GM12878 (cell line): ENCODE measurements at regions not wholly inside any gene's neighbourhood (a gene's known extent, or its start where the extent isn't known, plus 50 kb on each side); places are given as distances from the start of the nearest gene placed in this dataset.
A peak's percentile ranks its signal among the peaks of the same experiment; 100 is the strongest.

Experiments
- ATAC-seq: fragments of 200-7000 bp; cut with Tn5 transposase; 3 replicates; pipeline ENCODE4 v1.9.1; 2020; ENCODE audit warnings: mild to moderate bottlenecking, moderate library complexity
- BruUV-seq: library from RNA; stranded (reverse); fragments of 400-500 nt; replicated peaks from 2 replicates; lab custom pipeline; 2021; lab: Mats Ljungman, UMichigan
- CTCF ChIA-PET: fragments of 300-600 bp; sonication (Branson Sonifier 250); formaldehyde crosslinking; extraction: SDS; loops from one replicate; lab custom pipeline; 2021; ENCODE audit warnings: inconsistent platforms; lab: Yijun Ruan, JAX
- POLR2A ChIA-PET: fragments of 350-600 bp; formaldehyde crosslinking; extraction: SDS; loops from one replicate; lab custom pipeline; 2021; ENCODE audit warnings: inconsistent platforms; lab: Charles Lee
- RAD21 ChIA-PET: fragments of 300-600 bp; sonication (Branson Sonifier 250); formaldehyde crosslinking; loops from one replicate; lab custom pipeline; 2023; ENCODE audit warnings: antibody characterized with exemption; ENCODE audit not compliant: unreplicated experiment; lab: Charles Lee
- SMC1A ChIA-PET: fragments of 300-600 bp; sonication (Branson Sonifier 250); formaldehyde crosslinking; loops from one replicate; lab custom pipeline; 2023; ENCODE audit not compliant: unreplicated experiment, uncharacterized antibody; lab: Charles Lee
- DNase-seq: peaks from one replicate; pipeline ENCODE4 v3.0.0-alpha.2; 2011; ENCODE audit warnings: low read depth, low spot score
- FAIRE-seq: peaks from 3 replicates; lab custom pipeline; 2011; peaks lifted over from hg19 to GRCh38; lab: Jason Lieb, UNC
- H2AFZ ChIP-seq: 2 replicates; pipeline ENCODE4 v1.6.0; 2011; ENCODE audit warnings: low read depth, low read length, control low read depth; ENCODE audit not compliant: control insufficient read depth
- H3K27ac ChIP-seq: 2 replicates; pipeline ENCODE4 v1.5.1; 2011; ENCODE audit warnings: control low read depth; ENCODE audit not compliant: control insufficient read depth, insufficient read depth
- H3K27me3 ChIP-seq, 2 experiments: replicated peaks in 1 of 2; 2 replicates each; pipeline versions ENCODE4 v1.6.0 to v1.6.1; 2011; ENCODE audit warnings: low read length in 1 of 2; ENCODE audit not compliant: control insufficient read depth in 2 of 2, insufficient read depth in 2 of 2
- H3K36me3 ChIP-seq, 2 experiments: 2 replicates each; pipeline ENCODE4 v1.5.1; 2011; ENCODE audit warnings: low read length in 1 of 2; ENCODE audit not compliant: control insufficient read depth in 2 of 2, insufficient read depth in 2 of 2
- H3K4me1 ChIP-seq: 2 replicates; pipeline ENCODE4 v1.6.1; 2011; ENCODE audit warnings: mild to moderate bottlenecking, low read length, moderate library complexity, mixed read lengths; ENCODE audit not compliant: control insufficient read depth, insufficient read depth
- H3K4me2 ChIP-seq: 2 replicates; pipeline ENCODE4 v1.6.0; 2011; ENCODE audit warnings: control low read depth; ENCODE audit not compliant: control insufficient read depth, insufficient read depth
- H3K4me3 ChIP-seq: fragments of 200-600 bp; sonication (generic); 2 replicates; pipeline ENCODE4 v1.5.1; 2016
- H3K79me2 ChIP-seq: 2 replicates; pipeline ENCODE4 v1.6.0; 2011; ENCODE audit warnings: low read length; ENCODE audit not compliant: control insufficient read depth, insufficient read depth
- H3K9ac ChIP-seq: 2 replicates; pipeline ENCODE4 v1.8.0; 2011; ENCODE audit warnings: low read length, control low read depth, mixed read lengths; ENCODE audit not compliant: control insufficient read depth, insufficient read depth
- H3K9me3 ChIP-seq: replicated peaks from 3 replicates; pipeline ENCODE4 v1.5.1; 2011; ENCODE audit warnings: mild to moderate bottlenecking, low read length; ENCODE audit not compliant: control insufficient read depth, insufficient read depth
- H4K20me1 ChIP-seq: 2 replicates; pipeline ENCODE4 v1.6.0; 2011; ENCODE audit not compliant: control insufficient read depth, insufficient read depth
- BHLHE40 ChIP-seq, 2 experiments: fragments of 450-650 bp in 1 of 2; IDR thresholded peaks; 2 replicates each; pipeline ENCODE4 v1.6.1; 2011 to 2017; ENCODE audit warnings: low read depth in 2 of 2, borderline replicate concordance in 1 of 2, improper control_type of control experiment in 1 of 2, low read length in 1 of 2, mild to moderate bottlenecking in 1 of 2
- BMI1 ChIP-seq: fragments of 450-650 bp; IDR thresholded peaks from 2 replicates; pipeline ENCODE4 v1.6.1; 2016; ENCODE audit warnings: mild to moderate bottlenecking, moderate library complexity, borderline replicate concordance
- GATAD2B ChIP-seq: fragments of 450-650 bp; conservative IDR thresholded peaks from 2 replicates; pipeline ENCODE4 v1.6.1; 2017; ENCODE audit warnings: low read depth, mild to moderate bottlenecking, moderate library complexity
- KAT2A ChIP-seq: conservative IDR thresholded peaks from 2 replicates; pipeline ENCODE4 v1.6.1; 2011; ENCODE audit warnings: low read depth, low read length; ENCODE audit not compliant: control insufficient read depth
- POLR2AphosphoS2 ChIP-seq: IDR thresholded peaks from 2 replicates; pipeline ENCODE4 v1.6.1; 2011; ENCODE audit warnings: low read depth, mild to moderate bottlenecking, low read length, improper control_type of control experiment, moderate library complexity
- POLR2AphosphoS5 ChIP-seq: IDR thresholded peaks from 2 replicates; pipeline ENCODE4 v1.6.1; 2011; ENCODE audit warnings: mild to moderate bottlenecking, low read length, inconsistent platforms
- RAD21 ChIP-seq: IDR thresholded peaks from 2 replicates; pipeline ENCODE4 v1.6.1; 2011; ENCODE audit warnings: mild to moderate bottlenecking, low read depth, low read length, moderate library complexity; ENCODE audit not compliant: insufficient read depth
- TCF12 ChIP-seq: IDR thresholded peaks from 2 replicates; pipeline ENCODE4 v1.6.1; 2011; ENCODE audit warnings: low read depth, mild to moderate bottlenecking, low read length
- WGBS: methylation state at CpG from one replicate; pipeline ENCODE4 v1.1.6; 2016; ENCODE audit warnings: low lambda C conversion rate; ENCODE audit not compliant: insufficient replicate concordance, insufficient coverage; ENCODE audit errors: missing lambda C conversion rate; 5-methylcytosine and 5-hydroxymethylcytosine counted together
- in situ Hi-C: fragments of 300-500 bp; cut with MboI; formaldehyde crosslinking; loops from 9 replicates; pipeline ENCODE4 v1.14.3; 2018; ENCODE audit warnings: mixed read lengths
- intact Hi-C: fragments of 100-400 bp; cut with micrococcal nuclease; formaldehyde crosslinking; loops from one replicate; pipeline ENCODE4 v1.14.2; 2022; ENCODE audit not compliant: unreplicated experiment
- TF ChIP-seq, protein P1 (sequence below): fragments of 450-650 bp; IDR thresholded peaks from 2 replicates; pipeline ENCODE4 v1.6.1; 2016; ENCODE audit warnings: mild to moderate bottlenecking
- TF ChIP-seq, protein P2 (sequence below): fragments of 450-650 bp; IDR thresholded peaks from 2 replicates; pipeline ENCODE4 v1.6.1; 2017; ENCODE audit warnings: mild to moderate bottlenecking

DNA sequence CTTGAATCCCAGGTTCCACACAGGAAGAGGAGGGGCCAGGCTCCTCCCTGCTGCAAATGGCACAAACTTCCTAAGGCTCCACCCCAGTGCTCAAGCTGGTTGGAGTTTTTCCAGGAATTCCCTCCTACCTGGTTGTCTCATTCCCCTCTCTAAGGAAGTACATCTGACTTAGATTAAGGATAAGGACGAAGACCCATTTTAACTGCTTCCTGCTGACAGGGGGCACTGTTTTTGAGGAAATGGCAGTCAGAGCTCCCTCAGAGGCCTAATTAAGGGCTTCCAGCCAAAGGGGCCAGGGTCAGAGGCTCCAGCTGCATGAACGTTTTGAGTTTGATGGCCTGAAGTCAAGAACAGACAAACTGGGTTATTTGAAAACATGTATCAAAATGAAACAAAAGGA, 1084.7 kb downstream of the SLC6A15 start:
- in situ Hi-C loops (loop anchor here (5.0 to 10.0 kb wide), 3 partner anchors 677 to 1303 kb away; partner anchors contain the start of gene TMTC2), intact Hi-C loops (no loop called here)
- H3K9me3 ChIP-seq = no peaks in the 10 kb centered on the region
- FAIRE-seq = no peak
- 0 out of 2 replicates have a peak, but pooled peaks have one; percentile 3 for TF ChIP-seq RAD21
- TF ChIP-seq, protein P1, sequence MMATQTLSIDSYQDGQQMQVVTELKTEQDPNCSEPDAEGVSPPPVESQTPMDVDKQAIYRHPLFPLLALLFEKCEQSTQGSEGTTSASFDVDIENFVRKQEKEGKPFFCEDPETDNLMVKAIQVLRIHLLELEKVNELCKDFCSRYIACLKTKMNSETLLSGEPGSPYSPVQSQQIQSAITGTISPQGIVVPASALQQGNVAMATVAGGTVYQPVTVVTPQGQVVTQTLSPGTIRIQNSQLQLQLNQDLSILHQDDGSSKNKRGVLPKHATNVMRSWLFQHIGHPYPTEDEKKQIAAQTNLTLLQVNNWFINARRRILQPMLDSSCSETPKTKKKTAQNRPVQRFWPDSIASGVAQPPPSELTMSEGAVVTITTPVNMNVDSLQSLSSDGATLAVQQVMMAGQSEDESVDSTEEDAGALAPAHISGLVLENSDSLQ = no peak
- no peaks in the 10 kb centered on the region for H4K20me1 ChIP-seq
- CTCF ChIA-PET = interaction anchor here (0.7 to 7.9 kb wide), 13 partner anchors 9 to 1143 kb away, joined by 3 to 120 read pairs (median 3); partner anchors contain the start of gene TMTC2
- RAD21 ChIA-PET = interaction anchor here (0.6 to 8.7 kb wide), 4 partner anchors 129 to 1143 kb away, joined by 3 to 109 read pairs (median 8); partner anchors contain the start of gene TMTC2
- no peak overlapping the region for H2AFZ ChIP-seq
- no peak overlapping the region for H3K27ac ChIP-seq
- POLR2A ChIA-PET = no interaction called here
- 4% methylated on average over 2 of the region's 2 CpGs for WGBS
- no TSS peak for BruUV-seq
- no peaks in the 10 kb centered on the region for H3K79me2 ChIP-seq
- H3K27me3 ChIP-seq = no peaks in the 10 kb centered on the region
- SMC1A ChIA-PET = interaction anchor here (0.7 to 2.7 kb wide), 8 partner anchors 9 to 676 kb away, joined by 3 to 10 read pairs (median 4); no protein-coding TSS in a partner anchor
- H3K36me3 ChIP-seq = no peaks in the 10 kb centered on the region
- H3K4me1 ChIP-seq = no peaks in the 10 kb centered on the region
- no peak overlapping the region for H3K4me2 ChIP-seq
- no peak overlapping the region for H3K9ac ChIP-seq
- no peak for ATAC-seq
- no peak for DNase-seq
- H3K4me3 ChIP-seq = no peak overlapping the region

DNA sequence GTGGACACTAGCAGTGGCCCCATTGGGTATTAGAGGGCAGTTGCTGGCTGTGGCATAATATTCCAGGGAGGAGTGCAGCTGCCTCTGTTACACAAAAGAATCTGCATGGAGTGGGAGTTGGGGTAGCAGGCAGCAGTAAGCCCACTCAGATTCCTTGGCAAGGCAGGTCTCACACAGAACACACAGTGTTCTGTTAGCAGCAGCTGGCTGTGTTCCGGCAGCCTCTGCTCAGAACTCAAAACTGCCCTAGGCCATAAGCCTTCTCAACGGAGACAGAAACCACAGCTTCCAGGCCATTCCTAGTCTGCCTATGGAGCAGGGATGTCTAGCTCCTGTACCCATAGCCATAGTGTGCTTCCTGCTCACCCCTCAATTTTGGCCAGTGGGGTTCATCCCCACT, 1085.4 kb downstream of the SLC6A15 start:
- no peaks in the 10 kb centered on the region for H3K9me3 ChIP-seq
- H3K27me3 ChIP-seq = no peaks in the 10 kb centered on the region
- in situ Hi-C loops = loop anchor here (5.0 to 10.0 kb wide), 3 partner anchors 678 to 1302 kb away; partner anchors contain the start of gene TMTC2
- no peaks in the 10 kb centered on the region for H3K36me3 ChIP-seq
- no peak overlapping the region for H3K4me3 ChIP-seq
- H3K4me2 ChIP-seq = no peak overlapping the region
- ChIA-PET SMC1A (interaction anchor here (1.5 to 2.7 kb wide), 5 partner anchors 130 to 676 kb away, joined by 4 to 10 read pairs (median 6); no protein-coding TSS in a partner anchor), CTCF (interaction anchor here (0.7 to 7.9 kb wide), 21 partner anchors 8 to 1142 kb away, joined by 3 to 120 read pairs (median 5); partner anchors contain the start of gene TMTC2), RAD21 (interaction anchor here (1.4 to 8.7 kb wide), 6 partner anchors 81 to 1142 kb away, joined by 3 to 109 read pairs (median 6); partner anchors contain the start of gene TMTC2), POLR2A (no interaction called here)
- intact Hi-C loops = no loop called here
- H3K9ac ChIP-seq = no peak overlapping the region
- no TSS peak for BruUV-seq
- FAIRE-seq (no peak), DNase-seq (no peak), ATAC-seq (no peak)
- no peak overlapping the region for H2AFZ ChIP-seq
- no peak overlapping the region for H3K27ac ChIP-seq
- H4K20me1 ChIP-seq = no peaks in the 10 kb centered on the region
- H3K79me2 ChIP-seq = no peaks in the 10 kb centered on the region
- H3K4me1 ChIP-seq = no peaks in the 10 kb centered on the region
- WGBS = 50% methylated on average over 2 of the region's 2 CpGs
- TF ChIP-seq, protein P2, sequence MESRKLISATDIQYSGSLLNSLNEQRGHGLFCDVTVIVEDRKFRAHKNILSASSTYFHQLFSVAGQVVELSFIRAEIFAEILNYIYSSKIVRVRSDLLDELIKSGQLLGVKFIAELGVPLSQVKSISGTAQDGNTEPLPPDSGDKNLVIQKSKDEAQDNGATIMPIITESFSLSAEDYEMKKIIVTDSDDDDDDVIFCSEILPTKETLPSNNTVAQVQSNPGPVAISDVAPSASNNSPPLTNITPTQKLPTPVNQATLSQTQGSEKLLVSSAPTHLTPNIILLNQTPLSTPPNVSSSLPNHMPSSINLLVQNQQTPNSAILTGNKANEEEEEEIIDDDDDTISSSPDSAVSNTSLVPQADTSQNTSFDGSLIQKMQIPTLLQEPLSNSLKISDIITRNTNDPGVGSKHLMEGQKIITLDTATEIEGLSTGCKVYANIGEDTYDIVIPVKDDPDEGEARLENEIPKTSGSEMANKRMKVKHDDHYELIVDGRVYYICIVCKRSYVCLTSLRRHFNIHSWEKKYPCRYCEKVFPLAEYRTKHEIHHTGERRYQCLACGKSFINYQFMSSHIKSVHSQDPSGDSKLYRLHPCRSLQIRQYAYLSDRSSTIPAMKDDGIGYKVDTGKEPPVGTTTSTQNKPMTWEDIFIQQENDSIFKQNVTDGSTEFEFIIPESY = no peak
- TF ChIP-seq POLR2AphosphoS2 (no peak), BMI1 (no peak), BHLHE40 (IDR thresholded peaks at IDR 0.05; ENCODE audit: borderline replicate concordance in 1 of 2, low read depth in 2 of 2, low read length in 1 of 2) (no peak), GATAD2B (no peak), KAT2A (no peak), POLR2AphosphoS5 (no peak), TCF12 (no peak)
